GM12864 (cell line): ENCODE measurements at regions not wholly inside any gene's neighbourhood (a gene's known extent, or its start where the extent isn't known, plus 50 kb on each side); places are given as distances from the start of the nearest gene placed in this dataset.

Source experiments
- DNase-seq: peaks from one replicate; pipeline ENCODE4 v3.0.0-alpha.2; 2011; ENCODE audit warnings: low read depth
- H3K4me3 ChIP-seq: 2 replicates; pipeline ENCODE4 v1.5.1; 2011; ENCODE audit warnings: mild to moderate bottlenecking, low read depth, low read length, control low read depth
- TF ChIP-seq, protein P1 (sequence below): IDR thresholded peaks from 2 replicates; pipeline ENCODE4 v1.5.1; 2011; ENCODE audit warnings: low read depth, mild to moderate bottlenecking, moderate library complexity, low read length, control low read depth, inconsistent platforms; ENCODE audit errors: missing control alignments

GRCh38 chr20:51140671-51141070, 117.8 kb upstream of the KCNG1 start:
- no peak overlapping the region for H3K4me3 ChIP-seq
- TF ChIP-seq, protein P1, sequence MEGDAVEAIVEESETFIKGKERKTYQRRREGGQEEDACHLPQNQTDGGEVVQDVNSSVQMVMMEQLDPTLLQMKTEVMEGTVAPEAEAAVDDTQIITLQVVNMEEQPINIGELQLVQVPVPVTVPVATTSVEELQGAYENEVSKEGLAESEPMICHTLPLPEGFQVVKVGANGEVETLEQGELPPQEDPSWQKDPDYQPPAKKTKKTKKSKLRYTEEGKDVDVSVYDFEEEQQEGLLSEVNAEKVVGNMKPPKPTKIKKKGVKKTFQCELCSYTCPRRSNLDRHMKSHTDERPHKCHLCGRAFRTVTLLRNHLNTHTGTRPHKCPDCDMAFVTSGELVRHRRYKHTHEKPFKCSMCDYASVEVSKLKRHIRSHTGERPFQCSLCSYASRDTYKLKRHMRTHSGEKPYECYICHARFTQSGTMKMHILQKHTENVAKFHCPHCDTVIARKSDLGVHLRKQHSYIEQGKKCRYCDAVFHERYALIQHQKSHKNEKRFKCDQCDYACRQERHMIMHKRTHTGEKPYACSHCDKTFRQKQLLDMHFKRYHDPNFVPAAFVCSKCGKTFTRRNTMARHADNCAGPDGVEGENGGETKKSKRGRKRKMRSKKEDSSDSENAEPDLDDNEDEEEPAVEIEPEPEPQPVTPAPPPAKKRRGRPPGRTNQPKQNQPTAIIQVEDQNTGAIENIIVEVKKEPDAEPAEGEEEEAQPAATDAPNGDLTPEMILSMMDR = no peak
- DNase-seq = no peak

DNA sequence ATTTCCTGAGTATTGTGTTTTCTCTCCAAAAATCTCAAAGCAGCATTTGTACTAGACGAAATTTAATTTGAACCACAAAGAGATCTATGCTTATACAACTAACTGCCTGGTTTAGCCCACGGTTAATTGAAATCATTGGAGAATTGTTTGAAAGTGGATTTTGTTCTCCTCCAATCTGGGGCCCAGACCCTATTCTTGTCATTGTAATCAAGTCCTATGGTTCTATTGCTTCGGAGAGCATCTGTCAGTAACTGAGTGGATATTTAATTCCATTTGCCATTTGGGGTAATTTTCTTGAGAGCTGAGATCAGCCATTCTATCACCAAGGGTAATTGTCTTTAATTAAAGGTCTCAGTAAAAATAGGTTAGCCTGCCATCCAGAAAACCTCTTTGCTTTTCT, 117.0 kb upstream of the KCNG1 start:
- no peak for DNase-seq

DNA sequence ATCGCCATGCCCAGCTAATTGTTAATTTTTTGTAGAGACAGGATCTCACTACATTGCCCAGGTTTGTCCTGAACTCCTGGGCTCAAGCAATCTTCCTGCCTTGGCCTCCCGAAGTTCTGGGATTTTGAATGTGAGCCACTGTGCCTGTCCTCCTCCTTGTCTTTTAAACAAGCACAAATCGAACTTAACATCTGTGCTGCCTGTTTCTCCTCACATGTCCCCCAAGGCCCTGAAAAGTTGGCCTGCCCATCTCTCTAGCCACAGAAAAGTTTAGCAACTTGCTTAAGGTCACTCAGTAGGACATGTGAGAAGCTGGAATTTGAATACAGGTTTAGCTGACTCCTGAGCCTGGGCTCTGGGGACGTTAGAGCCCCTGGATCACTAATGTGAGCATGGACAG, 115.7 kb upstream of the KCNG1 start:
- no peak overlapping the region for H3K4me3 ChIP-seq
- TF ChIP-seq, protein P1 = no peak
- no peak for DNase-seq

More for the DNA sequence above, 117.0 kb upstream of the KCNG1 start:
- H3K4me3 ChIP-seq = no peak overlapping the region
- TF ChIP-seq, protein P1 = no peak

DNA sequence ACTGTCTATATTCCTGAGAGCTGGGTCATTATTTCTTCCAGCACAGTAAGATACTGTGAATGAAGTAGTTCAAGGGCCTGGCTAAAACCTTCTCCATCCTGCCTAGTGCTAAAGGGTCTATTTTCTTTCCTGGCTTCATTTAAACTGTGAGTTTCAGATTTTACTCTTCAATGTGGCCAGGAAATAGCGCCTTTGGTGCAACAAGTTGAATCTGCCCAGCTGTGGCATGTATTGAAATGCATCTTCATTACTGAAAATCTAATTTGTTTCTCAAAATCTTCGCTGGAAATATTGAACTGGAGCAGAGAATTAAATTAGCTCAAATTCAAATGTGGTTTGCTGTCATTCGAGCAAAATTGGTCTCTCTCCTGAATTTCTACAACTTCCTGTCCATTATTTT, 114.6 kb upstream of the KCNG1 start:
- no peak for DNase-seq
- no peak overlapping the region for H3K4me3 ChIP-seq
- TF ChIP-seq, protein P1 = no peak

DNA sequence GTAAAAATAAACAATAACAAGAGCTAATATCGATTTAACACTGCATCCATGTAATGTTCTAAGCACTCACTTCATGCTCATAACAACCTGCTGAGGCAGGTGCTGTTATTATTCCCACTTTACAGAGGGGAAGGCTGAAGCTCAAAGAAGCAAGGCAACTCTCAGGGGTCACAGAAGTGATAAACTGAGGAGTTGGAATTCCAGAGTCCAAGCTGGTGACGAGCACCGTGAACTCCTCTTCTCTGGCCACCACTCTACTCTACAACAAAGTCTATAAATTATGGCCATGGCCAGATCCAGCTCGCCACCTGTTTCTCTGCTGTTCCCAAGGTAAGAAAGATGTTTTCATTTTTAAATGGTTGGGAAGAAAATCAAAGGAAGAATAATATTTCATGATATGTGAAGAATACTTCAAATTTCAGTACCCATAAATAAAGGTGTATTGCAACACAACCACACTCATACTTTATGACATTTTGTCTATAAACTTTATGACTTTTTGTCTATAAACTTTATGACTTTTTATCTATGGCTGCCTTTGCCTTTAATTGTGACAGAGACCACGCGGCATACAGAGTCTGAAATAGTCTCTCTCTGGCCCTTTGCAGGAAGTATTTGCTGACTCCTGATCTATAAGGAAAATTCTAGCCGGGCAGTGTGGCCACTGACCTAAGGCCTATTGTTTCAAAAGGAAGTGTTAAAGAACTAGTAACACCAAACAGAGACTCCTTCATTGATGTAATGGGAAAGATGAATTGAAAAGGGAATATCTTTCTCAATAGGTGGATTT, 113.2 kb upstream of the KCNG1 start:
- DNase-seq = no peak
- H3K4me3 ChIP-seq = peak overlapping the region; percentile 32
- TF ChIP-seq, protein P1 = no peak

DNA sequence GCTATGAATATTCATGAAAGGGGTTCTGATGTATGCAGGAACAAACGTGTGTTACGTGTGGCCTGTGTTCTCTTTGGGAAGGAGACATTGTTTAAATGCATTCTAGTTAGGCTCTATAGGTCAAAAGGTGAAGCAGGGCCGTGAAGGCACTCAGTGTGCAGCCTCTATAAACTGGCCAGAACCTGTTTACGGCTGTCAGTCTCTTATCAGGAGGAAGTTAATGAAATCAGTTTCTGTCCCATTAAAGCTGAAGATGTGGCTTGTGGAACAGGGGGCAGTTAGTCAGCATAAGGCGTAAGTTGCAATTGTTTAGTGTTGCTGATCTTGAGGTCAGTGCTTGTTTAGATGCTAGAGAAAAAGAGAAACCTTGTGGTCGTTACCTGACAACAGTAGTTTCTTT, 111.5 kb upstream of the KCNG1 start:
- TF ChIP-seq, protein P1 = no peak

DNA sequence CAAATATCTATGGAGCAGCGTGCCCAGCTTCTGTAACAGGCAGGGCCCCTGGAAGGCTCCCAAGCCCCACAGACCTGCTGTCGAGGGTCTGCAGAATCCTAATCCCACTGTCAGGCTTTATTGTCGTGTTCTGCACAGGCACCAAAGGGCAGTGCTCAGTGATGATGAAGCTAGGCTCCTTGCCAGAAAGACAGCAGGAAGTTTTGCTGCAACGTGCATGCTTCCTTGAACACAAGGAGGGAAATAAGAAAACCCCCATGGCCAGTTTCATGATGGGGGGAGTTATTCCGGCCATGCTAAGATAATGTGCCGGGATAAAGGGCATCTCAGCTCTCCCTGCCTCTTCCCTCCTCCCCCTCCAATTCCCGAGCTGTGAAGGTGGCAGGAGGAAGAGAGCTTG, 109.4 kb upstream of the KCNG1 start:
- no peak overlapping the region for H3K4me3 ChIP-seq
- TF ChIP-seq, protein P1 = no peak
- DNase-seq = no peak

More for the DNA sequence above, 111.5 kb upstream of the KCNG1 start:
- no peak for DNase-seq
- no peak overlapping the region for H3K4me3 ChIP-seq
